MCF 10A (cell line): ENCODE measurements at regions not wholly inside any gene's neighbourhood (a gene's known extent, or its start where the extent isn't known, plus 50 kb on each side); places are given as distances from the start of the nearest gene placed in this dataset.

Experiments
- BruUV-seq: library from RNA; stranded (reverse); fragments of 400-500 nt; replicated peaks from 2 replicates; lab custom pipeline; 2021; lab: Mats Ljungman, UMichigan
- CTCF ChIA-PET: fragments of 300-600 bp; sonication (Branson Sonifier 250); formaldehyde crosslinking; extraction: SDS; loops from one replicate; lab custom pipeline; 2021; ENCODE audit warnings: antibody characterized with exemption, inconsistent platforms; lab: Yijun Ruan, JAX
- POLR2A ChIA-PET: fragments of 300-600, 350-650 bp; sonication (Branson Sonifier 250); formaldehyde crosslinking; extraction: SDS; loops from one replicate; lab custom pipeline; 2020; ENCODE audit warnings: antibody characterized with exemption, inconsistent platforms; lab: Yijun Ruan, JAX
- DNase-seq: peaks from one replicate; pipeline ENCODE4 v3.0.0-alpha.2; 2018; ENCODE audit not compliant: unreplicated experiment
- H3K27ac Mint-ChIP-seq: one replicate; pipeline ENCODE4 v1.8.0; 2022; ENCODE audit warnings: mild to moderate bottlenecking, low read depth, mixed read lengths; ENCODE audit not compliant: unreplicated experiment
- H3K27me3 Mint-ChIP-seq: one replicate; pipeline ENCODE4 v1.8.0; 2022; ENCODE audit warnings: mixed read lengths; ENCODE audit not compliant: insufficient read depth, unreplicated experiment
- H3K36me3 Mint-ChIP-seq: one replicate; pipeline ENCODE4 v1.8.0; 2022; ENCODE audit warnings: mild to moderate bottlenecking, moderate library complexity, mixed read lengths; ENCODE audit not compliant: insufficient read depth, unreplicated experiment
- H3K4me1 Mint-ChIP-seq: one replicate; pipeline ENCODE4 v1.8.0; 2022; ENCODE audit warnings: mixed read lengths; ENCODE audit not compliant: insufficient read depth, unreplicated experiment
- H3K4me3 Mint-ChIP-seq: one replicate; pipeline ENCODE4 v1.8.0; 2022; ENCODE audit warnings: mild to moderate bottlenecking, moderate library complexity, mixed read lengths; ENCODE audit not compliant: unreplicated experiment
- H3K9me3 Mint-ChIP-seq: one replicate; pipeline ENCODE4 v1.8.0; 2022; ENCODE audit warnings: mixed read lengths; ENCODE audit not compliant: unreplicated experiment
- intact Hi-C: fragments of 100-400 bp; cut with micrococcal nuclease; formaldehyde crosslinking; loops from 2 replicates; pipeline ENCODE4 v1.14.1; 2022
- TF ChIP-seq, protein P1 (sequence below): fragments of 200-600 bp; IDR thresholded peaks from one replicate; pipeline ENCODE4 v1.8.0; 2022; ENCODE audit warnings: antibody characterized with exemption, mild to moderate bottlenecking; ENCODE audit not compliant: unreplicated experiment

DNA sequence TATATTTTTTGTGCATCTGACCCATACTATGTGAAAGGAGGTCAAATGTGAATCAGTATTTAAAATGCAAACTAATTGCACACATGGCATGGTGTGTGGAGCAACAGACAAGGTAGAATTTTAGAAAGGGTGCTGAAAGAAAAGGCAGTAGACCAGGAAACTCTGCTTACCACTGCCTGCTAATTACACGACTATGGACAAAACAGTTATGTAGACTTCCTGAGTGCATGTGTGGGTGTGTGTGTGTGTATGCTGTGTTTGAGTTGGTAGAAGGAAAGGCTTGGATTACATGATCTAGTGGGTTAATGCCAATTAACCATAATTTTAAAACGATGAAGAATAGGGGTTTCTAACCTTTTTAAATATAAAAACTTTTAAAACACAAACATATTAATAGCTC, 349.9 kb downstream of the SH3GL2 start:
- Mint-ChIP-seq H3K27ac (no peak overlapping the region), H3K27me3 (no peaks in the 10 kb centered on the region), H3K9me3 (no peaks in the 10 kb centered on the region), H3K4me1 (no peaks in the 10 kb centered on the region), H3K4me3 (no peak overlapping the region), H3K36me3 (no peaks in the 10 kb centered on the region)
- intact Hi-C loops: no loop called here
- ChIA-PET POLR2A (no interaction called here), CTCF (interaction anchor here (0.6 kb wide), 1 partner anchor 19 kb away, joined by 3 read pairs; no protein-coding TSS in a partner anchor)
- DNase-seq: no peak
- no TSS peak for BruUV-seq
- TF ChIP-seq, protein P1, sequence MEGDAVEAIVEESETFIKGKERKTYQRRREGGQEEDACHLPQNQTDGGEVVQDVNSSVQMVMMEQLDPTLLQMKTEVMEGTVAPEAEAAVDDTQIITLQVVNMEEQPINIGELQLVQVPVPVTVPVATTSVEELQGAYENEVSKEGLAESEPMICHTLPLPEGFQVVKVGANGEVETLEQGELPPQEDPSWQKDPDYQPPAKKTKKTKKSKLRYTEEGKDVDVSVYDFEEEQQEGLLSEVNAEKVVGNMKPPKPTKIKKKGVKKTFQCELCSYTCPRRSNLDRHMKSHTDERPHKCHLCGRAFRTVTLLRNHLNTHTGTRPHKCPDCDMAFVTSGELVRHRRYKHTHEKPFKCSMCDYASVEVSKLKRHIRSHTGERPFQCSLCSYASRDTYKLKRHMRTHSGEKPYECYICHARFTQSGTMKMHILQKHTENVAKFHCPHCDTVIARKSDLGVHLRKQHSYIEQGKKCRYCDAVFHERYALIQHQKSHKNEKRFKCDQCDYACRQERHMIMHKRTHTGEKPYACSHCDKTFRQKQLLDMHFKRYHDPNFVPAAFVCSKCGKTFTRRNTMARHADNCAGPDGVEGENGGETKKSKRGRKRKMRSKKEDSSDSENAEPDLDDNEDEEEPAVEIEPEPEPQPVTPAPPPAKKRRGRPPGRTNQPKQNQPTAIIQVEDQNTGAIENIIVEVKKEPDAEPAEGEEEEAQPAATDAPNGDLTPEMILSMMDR: no peak

GRCh38 chr9:17929506-17929905, 350.6 kb downstream of the SH3GL2 start:
- BruUV-seq: no TSS peak
- intact Hi-C loops: no loop called here
- H3K4me1 Mint-ChIP-seq: no peaks in the 10 kb centered on the region
- ChIA-PET CTCF (interaction anchor here (0.6 kb wide), 2 partner anchors 270 to 1084 kb away, joined by 3 read pairs; no protein-coding TSS in a partner anchor), POLR2A (no interaction called here)
- H3K27me3 Mint-ChIP-seq: no peaks in the 10 kb centered on the region
- H3K9me3 Mint-ChIP-seq: no peaks in the 10 kb centered on the region
- H3K27ac Mint-ChIP-seq: no peak overlapping the region
- TF ChIP-seq, protein P1: no peak
- H3K36me3 Mint-ChIP-seq: no peaks in the 10 kb centered on the region
- no peak for DNase-seq
- no peak overlapping the region for H3K4me3 Mint-ChIP-seq

DNA sequence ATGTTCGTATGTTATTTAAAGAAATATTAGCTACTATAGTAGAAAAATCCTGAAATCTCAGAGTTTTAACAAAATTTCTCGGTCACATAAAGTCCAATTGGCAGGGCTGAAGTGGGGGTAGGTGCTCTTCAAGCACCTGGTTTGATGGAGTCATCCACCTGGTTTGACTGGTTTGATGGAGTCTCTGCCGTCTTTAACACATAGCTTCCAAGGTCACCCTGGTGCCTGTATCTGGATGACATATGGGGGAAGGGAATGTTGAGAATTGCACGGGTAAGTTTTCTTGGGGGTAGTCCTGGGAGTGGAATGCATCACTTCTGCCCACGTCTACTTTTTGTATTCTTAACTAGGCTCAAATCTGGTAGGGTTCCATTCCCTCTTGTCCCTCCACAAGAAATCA, 351.2 kb downstream of the SH3GL2 start:
- Mint-ChIP-seq H3K27ac (no peak overlapping the region), H3K4me3 (no peak overlapping the region), H3K36me3 (no peaks in the 10 kb centered on the region), H3K9me3 (no peaks in the 10 kb centered on the region), H3K27me3 (no peaks in the 10 kb centered on the region), H3K4me1 (no peaks in the 10 kb centered on the region)
- intact Hi-C loops: no loop called here
- DNase-seq: no peak
- no TSS peak for BruUV-seq
- CTCF ChIA-PET: no interaction called here
- POLR2A ChIA-PET: no interaction called here
- TF ChIP-seq, protein P1: no peak

DNA sequence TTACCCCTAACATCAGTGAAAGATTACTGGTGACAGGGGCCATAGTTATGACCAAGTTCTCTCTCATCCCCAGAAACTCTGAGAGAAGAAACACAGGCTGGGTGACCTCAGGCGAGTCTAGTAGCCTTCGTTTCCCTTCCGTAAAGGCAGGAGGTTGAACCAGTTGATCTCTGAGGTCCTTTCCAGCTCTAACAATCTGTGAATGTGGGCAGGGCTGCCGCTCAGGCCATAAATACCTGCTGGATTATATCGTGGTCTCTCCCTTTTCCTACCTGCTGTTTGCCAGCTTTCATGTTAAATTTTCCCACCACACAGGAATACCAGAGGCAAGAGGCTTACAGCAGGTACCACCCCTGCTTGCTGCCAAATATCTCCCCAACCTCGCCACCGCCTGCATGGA, 357.5 kb downstream of the SH3GL2 start:
- no TSS peak for BruUV-seq
- H3K9me3 Mint-ChIP-seq: no peaks in the 10 kb centered on the region
- CTCF ChIA-PET: interaction anchor here (1.1 kb wide), 1 partner anchor 10 kb away, joined by 3 read pairs; no protein-coding TSS in a partner anchor
- DNase-seq: no peak
- no peaks in the 10 kb centered on the region for H3K36me3 Mint-ChIP-seq
- POLR2A ChIA-PET: no interaction called here
- TF ChIP-seq, protein P1: no peak
- intact Hi-C loops: no loop called here
- no peak overlapping the region for H3K27ac Mint-ChIP-seq
- no peak overlapping the region for H3K4me3 Mint-ChIP-seq
- no peaks in the 10 kb centered on the region for H3K4me1 Mint-ChIP-seq
- H3K27me3 Mint-ChIP-seq: peaks cover 15% of the 10 kb centered on the region
